Embryonic facial prominence (tissue), 1 donor: ENCODE measurements at regions not wholly inside any gene's neighbourhood (a gene's known extent, or its start where the extent isn't known, plus 50 kb on each side); places are given as distances from the start of the nearest gene placed in this dataset.

Experiments
- DNase-seq: peaks from one replicate; pipeline ENCODE4 v3.0.0-alpha.2; 2016; ENCODE audit errors: extremely low spot score

GRCh38 chr2:42957861-42958301 is 165.5 kb upstream of the HAAO start:
- no peak for DNase-seq

- DNase-seq: no peak
Observed at GRCh38 chr2:42957109-42957860, 164.9 kb upstream of the HAAO start.

GRCh38 chr2:42954227-42954962 is 162.0 kb upstream of the HAAO start:
- DNase-seq: peak; percentile 42

DNA sequence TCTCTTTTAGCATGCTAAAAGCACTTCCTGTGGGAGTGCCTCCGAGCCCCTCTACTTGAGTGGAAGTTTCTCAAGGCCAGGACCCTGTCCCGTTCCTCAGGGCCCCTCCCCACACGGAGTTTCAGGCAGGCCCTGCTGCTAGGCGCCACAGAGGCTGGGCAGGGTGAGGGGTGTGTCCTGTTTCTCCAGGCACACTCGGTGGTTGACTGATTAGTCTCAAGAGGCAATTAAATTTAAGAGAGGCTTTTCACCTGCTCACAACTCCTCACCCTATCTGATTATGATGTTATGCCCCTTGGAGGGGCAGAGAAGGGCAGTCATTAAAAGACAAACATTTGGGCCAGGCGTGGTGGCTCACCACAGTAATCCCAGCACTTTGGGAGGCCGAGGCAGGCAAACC is 160.8 kb upstream of the HAAO start:
- no peak for DNase-seq

GRCh38 chr2:42951263-42951938 is 159.0 kb upstream of the HAAO start:
- no peak for DNase-seq

DNA sequence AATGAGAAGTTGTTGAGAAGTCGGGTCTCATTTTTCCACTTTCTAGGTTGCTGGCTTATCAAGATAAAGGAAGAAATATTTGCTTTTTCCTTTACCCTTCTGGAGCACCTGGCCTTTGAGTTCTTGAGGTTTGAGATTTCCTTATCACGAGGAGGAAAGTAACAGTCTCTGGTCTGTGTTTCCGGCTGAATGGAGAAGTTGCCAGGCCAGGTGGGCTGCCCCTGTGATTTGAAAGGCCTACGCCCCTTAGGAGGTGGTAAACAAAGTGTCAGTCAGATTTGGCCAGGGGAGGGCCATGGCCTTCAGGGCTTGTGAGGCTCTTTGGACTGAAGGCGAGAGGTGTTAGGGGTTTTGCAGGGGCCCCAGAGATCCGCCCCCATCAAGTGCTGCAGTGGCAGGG is 156.7 kb upstream of the HAAO start:
- DNase-seq: no peak

DNA sequence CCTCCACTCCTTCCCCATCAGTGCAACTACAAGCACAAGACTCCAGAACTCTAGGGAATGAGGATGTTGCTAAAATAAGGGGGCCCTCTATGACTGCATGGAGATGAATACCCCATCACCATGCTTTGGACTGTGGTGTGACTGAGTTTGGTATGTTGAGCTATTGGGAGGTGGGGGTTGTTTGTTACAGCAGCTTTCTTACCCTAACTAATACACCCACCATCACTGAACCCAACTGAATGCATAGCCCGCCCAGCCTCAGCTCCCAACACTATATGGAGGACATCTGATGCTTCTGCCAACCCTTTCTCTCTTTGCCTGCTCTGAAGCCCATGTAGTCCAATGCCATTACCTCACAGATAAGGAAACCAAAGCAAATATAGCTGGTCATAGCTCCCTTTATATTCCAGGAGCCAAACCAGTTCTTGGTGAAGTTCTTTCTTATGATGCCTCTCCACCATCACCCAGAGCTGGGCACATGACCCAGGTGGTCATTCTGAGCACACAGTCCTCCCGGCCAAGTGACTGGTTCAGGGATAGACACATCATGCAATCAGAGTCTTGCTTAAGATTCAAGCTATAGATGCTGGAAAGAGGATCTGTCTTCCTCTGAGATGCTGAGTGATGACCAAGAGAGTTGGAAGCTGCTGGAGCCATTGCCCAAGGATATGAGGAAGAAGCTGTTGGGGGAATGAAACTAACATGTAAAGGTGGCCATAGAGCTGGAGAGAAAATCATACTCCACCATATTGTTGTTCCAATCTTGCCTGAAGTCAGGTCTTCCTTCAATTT is 155.6 kb upstream of the HAAO start:
- no peak for DNase-seq

DNA sequence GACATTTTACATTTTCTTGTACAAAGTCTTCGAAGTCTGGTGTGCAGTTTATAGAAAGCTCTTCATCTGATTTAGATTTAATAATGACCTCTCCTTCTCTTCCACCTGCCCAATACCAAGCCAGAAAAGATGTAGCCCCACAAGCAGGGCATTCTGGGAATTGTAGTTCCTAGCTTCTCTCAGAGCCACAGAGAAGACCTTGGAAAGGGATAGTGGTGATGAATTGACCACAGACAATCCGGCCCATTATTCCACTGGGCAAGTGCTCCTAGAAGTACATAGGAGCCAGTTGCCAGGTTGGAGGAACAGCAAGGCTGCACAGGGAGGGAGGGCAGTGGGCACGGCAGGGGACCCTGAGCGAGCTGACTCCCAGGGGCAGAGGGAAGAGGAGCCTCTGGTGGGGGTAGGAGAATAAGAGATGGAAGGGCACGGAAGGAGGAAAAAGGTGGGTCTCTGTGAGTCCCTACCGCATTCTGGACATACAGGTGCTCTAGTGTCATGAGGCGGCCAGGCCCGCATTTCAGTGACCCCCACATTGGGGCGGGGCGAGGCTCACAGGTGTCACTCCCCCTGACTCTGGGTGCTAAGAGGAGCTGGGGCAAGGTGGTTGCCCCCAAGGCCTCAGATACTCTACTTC is 152.5 kb upstream of the HAAO start:
- no peak for DNase-seq

- DNase-seq: no peak
Observed at GRCh38 chr2:42942990-42943493, 150.7 kb upstream of the HAAO start.

DNA sequence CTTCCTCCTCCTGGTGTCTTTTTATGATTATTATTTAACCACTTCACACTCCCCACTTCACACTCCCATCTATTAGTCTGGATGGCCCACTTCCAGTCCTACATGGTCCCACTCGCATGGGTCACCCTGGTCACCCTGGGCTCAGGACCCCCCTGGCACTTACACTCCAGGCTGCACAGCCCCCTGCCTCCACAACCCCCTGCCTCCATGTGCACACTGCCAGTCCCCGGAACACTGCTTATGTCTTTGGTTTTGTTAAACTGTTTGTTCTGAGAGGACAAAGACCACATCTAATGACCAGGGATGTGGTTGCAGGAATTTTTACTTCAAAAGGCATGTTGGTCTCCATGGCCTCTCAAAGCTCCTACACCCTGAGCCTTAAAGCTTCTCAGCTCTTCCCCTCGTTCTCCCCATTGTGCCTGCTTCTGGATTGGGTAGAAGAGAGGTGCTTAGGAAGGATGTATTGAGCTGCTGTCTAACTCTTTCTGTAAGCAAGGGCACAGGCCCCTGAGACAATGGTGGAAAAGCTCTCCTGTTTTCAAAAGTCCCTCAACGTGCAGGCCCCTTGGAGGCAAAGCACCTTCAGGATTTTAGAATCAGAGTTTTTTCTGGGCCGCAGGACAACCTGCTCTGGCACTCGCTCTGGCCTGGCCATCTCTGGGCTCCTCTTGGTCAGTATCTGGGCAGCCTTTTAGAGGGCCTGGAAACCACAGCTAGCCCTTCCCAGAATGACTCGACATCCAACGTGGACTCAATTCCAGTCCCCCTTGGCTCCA is 150.0 kb upstream of the HAAO start:
- no peak for DNase-seq

- no peak for DNase-seq
Observed at GRCh38 chr2:42941633-42942176, 149.3 kb upstream of the HAAO start.

- DNase-seq: no peak
Observed at GRCh38 chr2:42939411-42940206, 147.2 kb upstream of the HAAO start.

DNA sequence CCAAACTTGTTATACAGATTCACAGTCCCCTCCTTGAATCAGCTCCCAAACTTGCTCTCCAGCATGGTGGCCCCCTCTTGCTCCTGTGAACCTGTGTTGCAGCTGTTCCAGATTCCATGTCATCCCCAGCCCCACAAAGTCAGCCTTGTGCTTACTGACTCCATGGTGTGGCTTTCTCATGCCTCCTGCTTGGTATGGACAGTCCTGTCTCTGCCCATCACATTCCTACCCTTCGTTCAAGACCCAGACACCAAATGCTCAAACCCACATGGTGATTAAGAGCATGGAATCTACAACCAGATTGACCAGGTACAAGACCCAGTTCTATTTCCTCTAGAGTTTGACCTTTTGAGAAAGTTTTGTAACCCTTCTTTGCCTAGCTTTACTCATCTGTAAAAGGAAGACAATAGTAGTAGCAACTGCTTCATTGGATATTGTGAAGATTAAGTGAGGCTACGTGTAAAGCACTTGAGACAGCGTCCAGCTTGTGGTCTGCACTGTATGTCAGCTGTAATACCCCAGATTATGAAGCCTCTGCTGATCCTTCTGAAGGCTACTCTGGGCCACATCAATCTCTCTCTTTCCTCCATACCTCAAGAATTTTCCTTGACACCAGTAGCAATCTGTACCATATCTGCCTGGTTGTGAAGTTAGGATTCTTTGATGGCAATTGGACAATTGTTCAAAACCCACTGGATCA is 146.4 kb upstream of the HAAO start:
- no peak for DNase-seq

DNA sequence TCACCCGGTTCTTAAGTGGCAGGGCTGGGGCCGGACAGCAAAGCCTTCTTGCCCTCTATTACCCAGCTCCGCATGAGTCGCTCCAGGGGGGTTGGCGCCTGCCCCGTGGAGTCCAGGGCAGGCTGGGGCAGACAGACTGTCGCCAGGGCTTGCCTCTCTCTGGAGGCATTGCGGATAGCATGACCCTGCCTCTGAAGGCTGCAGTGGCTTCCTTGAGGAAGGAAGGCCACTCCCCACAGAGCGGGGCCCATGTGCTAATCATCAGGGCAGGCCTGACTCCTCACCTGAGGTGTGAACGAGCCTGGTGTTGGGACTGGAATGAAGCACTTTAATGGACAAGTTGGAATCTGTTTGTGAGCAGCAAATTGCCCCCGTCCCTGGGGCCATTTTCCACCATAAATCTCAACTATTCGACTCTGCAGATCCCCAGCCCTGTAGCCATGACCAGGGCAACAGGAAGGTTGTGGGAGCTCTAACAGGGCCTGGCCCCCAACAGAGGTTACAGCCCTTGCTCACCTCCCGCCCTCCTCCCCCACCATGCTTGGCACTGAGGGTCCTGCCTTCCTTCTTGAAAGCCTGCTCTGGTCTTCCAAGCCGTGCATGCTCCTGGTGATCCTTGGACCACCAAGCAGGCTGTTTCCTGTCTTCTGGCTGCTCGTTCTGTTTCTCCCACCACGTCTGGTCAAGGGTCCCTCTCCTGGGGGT is 144.9 kb upstream of the HAAO start:
- DNase-seq: no peak

- DNase-seq: no peak
Observed at GRCh38 chr2:42935692-42936671, 143.6 kb upstream of the HAAO start.

DNA sequence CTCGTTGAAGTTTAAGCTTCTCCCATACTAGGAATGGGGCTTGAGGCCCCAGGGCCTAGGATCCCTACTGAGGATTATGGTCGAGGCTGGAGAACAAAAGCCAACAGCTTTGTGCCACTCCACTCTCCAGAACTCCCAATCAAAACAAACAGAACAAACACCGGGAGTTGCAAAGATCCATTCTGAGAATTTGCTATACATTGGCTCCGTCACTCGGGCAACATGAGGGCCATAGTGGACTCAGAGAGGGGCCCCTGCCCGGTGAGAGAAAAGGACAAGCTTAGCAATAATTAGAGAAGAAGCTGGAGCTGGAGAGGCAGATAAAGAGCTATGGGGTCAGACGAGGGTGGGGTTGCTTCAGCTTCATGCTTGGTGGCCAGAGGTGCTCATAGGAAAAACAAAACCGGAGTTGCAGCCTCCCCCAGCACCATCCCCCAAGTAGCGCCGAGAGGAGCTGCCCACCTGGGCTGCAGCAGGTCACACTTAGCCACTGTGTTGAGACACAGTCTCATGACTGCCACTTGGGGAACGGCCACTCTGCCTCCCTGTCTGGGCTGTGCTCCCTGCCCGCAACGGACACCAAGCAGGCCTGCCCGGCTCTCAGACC is 142.3 kb upstream of the HAAO start:
- no peak for DNase-seq
